HS-5 (cell line): ENCODE measurements at regions not wholly inside any gene's neighbourhood (a gene's known extent, or its start where the extent isn't known, plus 50 kb on each side); places are given as distances from the start of the nearest gene placed in this dataset.

Experiments used
- DNase-seq: peaks from one replicate; pipeline ENCODE4 v3.0.0-alpha.2; 2012; ENCODE audit warnings: low read depth

DNA sequence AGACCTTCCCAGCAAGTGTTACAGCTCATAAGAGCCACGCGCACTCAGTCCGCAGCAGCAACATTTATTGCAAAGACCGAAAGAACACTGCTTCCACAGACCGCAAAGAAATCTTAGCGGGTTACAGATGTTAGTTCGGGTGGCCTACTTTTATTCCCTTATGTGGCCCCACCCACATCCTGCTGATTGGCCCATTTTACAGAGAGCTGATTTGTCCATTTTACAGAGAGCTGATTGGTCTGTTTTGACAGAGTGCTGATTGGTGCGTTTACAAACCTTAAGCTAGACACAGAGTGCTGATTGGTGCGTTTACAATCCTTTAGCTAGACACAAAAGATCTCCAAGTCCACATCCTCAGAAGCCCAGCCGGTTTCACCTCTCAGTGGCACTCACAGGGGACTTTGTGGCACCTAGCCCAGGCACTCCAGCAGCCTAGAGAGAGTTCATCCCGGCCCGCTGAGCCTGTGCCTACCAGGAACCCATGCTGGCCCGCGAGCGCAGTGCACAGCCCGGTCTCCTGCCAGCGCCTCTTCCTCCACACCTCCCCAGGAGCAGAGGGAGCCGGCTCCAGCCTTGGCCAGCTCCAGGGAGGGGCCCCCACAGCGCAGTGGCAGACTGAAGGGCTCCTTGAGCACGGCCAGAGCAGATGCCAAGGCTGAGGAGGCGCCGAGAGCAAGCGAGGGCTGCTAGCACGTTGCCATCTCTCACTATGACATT lies 244.3 kb upstream of the TSHZ2 start:
- no peak for DNase-seq

DNA sequence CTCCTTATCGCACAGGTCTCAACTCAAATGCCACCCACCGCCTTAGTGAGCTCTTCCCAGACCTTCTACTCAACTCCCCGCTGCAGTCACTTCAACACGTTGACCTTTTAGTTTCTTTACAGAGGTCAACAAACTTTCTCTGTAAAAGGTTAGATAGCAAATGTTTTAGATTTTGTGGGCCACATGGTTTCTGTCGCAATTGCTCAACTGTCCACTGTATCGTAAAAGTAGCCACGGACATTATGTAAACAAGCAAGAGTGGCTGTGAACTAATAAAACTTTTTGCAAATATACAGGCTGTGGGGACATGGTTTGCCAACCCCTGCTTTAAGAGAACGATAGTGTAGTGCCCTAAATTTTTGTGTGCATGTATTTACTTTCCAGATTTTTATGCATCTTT lies 247.6 kb upstream of the TSHZ2 start:
- DNase-seq, result no peak

DNA sequence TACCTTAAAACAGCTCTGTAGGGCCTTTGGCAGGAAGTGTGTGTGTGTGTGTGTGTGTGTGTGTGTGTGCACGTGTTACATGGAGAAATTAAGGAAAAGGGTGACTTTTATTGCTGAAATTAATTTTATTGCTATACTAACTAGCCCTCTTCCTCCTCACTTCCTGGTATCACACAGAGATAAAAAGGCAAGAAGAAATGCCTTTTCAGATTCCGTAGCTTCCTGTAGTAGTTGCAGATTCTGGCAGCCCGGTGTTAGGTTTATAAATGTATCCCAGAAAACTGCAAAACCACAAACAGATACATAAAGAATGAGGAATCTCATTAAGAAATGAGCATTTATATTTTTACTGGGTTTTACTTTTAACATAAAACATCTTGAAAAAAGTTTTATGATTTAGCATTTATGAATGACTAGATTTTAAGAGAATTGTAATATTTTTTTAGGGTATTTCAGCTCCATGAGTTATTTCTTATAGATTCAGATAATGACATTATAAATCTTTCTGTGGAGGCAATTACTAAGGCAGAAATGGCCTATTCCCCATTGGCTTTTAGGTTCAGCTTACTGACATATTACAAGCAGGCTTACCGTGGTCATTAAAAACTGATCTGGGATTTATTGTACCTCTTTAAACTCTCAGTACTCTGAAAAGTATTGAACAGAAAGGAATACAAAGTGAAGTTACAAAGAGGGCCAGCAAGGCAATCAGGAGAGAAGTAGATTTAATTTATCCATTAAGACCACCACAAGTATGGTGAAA lies 249.1 kb upstream of the TSHZ2 start:
- no peak for DNase-seq

GRCh38 chr20:52708137-52708536 lies 264.0 kb upstream of the TSHZ2 start:
- DNase-seq, result no peak

DNA sequence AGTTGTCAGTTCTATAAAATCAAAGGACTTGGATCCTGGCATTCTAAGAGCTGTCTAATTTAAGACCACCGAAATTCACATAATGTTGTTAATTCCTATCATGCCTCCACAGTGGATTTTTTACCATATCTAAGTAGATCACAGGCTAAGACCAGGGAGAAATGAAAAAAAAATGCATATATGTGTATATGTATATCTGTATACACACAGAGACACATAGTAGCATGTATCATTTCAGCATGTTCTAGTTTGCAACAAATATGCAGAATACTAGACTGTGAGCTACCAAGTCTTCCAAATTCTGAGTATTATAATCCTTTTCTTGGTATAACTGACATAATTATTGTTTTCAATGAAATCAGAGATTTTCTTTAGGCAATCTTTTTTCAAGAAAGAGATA lies 267.6 kb upstream of the TSHZ2 start:
- DNase-seq, result no peak

DNA sequence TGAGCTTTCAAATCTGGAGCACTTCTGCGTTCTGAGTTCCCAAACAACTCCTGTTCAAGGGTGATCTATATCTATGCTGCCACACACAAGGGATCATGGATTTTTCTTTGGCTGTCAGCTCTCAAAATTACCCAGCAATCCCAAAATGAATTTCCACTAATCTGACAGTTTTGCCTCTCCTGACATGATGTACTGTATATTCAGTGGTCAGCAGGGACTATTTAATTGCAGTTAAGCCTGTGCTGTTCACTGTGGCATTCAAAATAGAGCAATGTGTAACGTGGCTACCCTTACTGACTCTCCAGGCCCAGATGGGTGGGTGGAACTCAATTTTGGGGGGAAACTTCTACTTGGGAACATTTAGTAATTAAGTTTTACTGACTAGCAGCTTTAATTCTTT lies 283.8 kb upstream of the TSHZ2 start:
- DNase-seq, result no peak

GRCh38 chr20:52684905-52685304 lies 287.3 kb upstream of the TSHZ2 start:
- no peak for DNase-seq

DNA sequence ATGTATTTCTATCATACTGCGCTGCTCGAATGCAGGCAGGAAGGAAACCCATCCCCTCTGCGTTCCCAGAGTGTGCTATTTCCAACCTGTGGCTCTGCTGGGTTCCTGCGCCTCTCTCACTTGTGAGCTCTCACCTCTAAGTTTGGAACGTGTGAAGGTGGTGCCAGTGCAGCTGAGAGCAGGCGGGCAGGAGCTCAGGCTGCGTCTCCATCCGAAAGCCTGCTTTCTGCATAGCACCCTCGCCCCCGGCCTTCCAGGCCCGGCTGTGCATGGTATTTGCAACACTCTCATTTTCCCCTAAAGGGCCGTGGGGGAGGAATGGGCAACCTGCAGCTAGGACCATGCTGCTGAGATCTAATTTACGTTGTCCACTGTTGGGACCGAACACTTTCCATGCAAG lies 288.0 kb upstream of the TSHZ2 start:
- DNase-seq, result no peak

GRCh38 chr20:52683761-52684160 lies 288.4 kb upstream of the TSHZ2 start:
- no peak for DNase-seq

- no peak for DNase-seq
Measured at GRCh38 chr20:52682237-52682636, 289.9 kb upstream of the TSHZ2 start.

- no peak for DNase-seq
Measured at GRCh38 chr20:52681288-52681687, 290.9 kb upstream of the TSHZ2 start.

GRCh38 chr20:52677216-52677615 lies 294.9 kb upstream of the TSHZ2 start:
- DNase-seq, result no peak

- no peak for DNase-seq
Measured at GRCh38 chr20:52676283-52676995, 295.7 kb upstream of the TSHZ2 start.

- DNase-seq, result no peak
Measured at GRCh38 chr20:52675375-52675774, 296.8 kb upstream of the TSHZ2 start.

DNA sequence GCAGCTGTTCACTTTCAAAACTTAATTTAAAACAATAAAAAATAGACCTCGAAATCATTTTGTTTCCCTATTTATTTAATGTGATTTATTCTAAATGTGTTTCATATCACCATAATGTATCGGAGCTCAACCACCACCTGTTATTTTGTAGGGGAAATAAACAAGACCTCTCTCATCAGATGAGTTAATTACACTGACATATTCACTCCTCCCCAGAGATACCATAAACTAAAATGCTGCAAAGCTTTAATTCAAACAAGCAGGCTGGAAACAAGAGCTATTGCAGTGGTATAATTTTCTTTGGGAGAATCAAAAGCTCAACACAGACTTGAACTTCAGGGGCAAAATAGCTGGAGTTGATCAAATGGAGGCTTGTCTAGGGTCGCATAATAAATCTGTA lies 303.5 kb upstream of the TSHZ2 start:
- no peak for DNase-seq

DNA sequence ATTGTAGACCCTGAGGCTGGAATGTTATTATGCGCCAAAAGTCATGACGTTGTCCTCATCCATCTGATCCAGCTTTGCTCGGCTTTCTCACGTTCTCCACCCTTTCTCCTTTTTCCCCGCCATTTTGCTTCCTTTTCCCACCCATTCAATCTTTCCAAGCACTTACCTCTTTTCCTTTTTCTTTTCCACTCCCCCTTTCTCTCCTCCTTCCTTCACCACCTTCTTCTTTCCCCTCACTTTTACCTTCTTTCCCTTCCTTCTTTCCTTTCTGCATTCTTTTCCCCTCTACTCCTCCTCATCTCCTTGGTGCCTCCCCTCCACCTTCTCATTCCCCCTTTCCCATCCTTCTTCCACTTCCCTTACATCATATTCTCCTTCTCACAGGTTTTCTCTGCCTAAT lies 304.8 kb upstream of the TSHZ2 start:
- no peak for DNase-seq

DNA sequence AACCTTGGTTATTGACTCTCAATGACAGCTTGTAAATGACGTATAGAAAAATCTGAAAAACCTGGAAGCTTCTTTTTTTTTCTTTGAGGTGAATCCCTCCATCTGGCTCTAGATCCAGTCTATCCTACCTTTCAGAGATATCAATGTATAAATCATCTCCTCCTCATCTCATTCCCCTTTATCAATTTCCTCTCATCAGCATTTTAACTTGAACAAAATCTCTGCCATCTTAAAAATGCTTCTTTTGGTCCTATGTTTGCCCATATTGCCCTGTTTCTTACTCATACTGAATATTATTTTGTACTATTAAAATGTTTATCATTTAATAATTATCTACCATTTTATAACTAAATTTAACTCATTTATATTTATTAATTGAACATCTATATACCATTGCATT lies 306.7 kb upstream of the TSHZ2 start:
- DNase-seq, result no peak

DNA sequence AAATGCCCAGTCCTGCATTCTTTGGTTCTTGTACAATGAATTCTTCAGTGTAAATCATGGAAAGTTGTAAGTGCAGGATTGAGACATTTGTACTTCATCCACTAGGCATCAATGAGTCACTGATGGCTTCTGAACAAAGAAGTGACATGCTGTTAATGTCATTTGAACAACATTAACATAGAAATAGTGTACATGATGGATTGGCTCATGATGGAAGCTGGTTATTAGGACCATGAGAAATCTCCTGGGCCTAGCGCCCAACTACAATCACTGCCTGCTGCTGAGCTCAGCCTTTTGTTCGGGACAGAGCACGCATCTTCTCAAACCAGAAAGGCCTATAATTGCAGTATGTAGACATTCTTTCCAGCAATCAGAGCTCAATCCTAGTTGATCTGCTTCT lies 316.8 kb upstream of the TSHZ2 start:
- DNase-seq, result no peak

GRCh38 chr20:52654567-52654966 lies 317.6 kb upstream of the TSHZ2 start:
- no peak for DNase-seq

DNA sequence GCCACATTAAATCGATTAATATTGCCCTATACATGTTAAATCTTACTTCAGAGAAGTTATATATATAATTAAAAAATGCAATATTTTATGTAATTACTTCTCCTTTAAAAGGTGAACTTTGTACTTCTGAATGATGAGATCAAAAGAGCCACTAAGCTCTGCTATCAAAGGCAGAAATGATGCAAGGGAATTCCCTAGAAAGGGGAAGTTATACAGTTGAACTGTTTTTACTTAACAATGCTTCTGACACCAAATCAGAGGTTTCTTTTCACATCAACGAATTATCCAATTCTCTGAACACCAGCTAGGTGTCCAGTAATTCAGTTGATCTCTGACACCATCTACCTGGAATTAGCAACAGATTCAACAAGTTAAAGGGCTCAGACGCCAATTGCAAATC lies 319.9 kb upstream of the TSHZ2 start:
- no peak for DNase-seq

- no peak for DNase-seq
Measured at GRCh38 chr20:52649727-52650126, 322.4 kb upstream of the TSHZ2 start.

- DNase-seq, result no peak
Measured at GRCh38 chr20:52645822-52646221, 326.3 kb upstream of the TSHZ2 start.

DNA sequence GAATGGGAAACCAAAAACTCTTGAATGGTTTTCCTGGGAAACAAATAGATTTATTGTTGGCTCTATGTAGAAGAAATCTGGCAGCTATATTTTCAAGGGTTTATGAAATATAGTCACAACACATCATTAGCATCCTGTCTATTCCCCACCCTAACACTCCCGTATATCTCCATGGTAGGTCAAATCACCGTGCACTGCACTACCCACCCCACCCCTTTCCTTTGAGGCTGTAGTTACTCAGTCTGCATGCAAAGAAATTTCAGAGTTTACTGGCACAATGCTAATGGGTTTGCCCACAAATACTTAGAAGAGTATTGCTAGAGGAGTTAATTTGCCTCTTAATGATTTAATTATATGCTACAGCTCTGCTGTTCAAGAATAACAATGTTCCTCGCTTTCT lies 329.1 kb upstream of the TSHZ2 start:
- no peak for DNase-seq
